ENCODE measurements at regions not wholly inside any gene's neighbourhood (a gene's known extent, or its start where the extent isn't known, plus 50 kb on each side); places are given as distances from the start of the nearest gene placed in this dataset.

DNA sequence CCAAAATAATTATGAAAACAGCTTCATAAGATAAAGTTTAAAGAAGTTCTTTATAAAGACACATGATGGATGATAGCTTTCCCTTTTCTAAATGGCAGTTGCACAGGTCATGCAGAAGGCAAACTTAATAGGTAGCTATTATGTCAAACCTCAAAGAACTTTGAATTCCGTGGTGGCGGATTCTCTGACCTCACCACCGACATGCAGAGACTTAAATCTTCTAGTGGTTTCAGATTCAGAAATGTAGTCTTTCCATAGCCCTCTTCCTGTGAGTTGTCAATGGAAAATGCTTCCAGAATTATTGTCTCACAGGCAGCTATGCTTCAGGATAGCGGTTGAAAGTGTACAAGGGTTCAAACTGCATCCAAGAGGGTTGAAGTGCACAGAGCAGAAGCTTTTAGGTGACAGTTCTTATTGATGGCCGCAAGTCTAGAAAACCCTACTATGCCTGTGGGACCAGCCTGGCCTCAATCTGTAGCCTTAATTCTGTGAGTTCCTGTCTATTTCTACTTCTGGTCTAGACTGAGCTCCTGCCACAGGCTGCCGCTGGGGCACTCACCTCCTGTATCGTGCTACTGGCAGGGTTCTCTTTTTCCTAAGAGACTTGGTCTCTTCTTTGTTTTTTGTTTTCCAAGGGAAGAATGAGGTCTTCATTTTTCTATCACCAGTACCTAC, 117.0 kb upstream of the ERRFI1 start:
- TF ChIP-seq, protein P1, sequence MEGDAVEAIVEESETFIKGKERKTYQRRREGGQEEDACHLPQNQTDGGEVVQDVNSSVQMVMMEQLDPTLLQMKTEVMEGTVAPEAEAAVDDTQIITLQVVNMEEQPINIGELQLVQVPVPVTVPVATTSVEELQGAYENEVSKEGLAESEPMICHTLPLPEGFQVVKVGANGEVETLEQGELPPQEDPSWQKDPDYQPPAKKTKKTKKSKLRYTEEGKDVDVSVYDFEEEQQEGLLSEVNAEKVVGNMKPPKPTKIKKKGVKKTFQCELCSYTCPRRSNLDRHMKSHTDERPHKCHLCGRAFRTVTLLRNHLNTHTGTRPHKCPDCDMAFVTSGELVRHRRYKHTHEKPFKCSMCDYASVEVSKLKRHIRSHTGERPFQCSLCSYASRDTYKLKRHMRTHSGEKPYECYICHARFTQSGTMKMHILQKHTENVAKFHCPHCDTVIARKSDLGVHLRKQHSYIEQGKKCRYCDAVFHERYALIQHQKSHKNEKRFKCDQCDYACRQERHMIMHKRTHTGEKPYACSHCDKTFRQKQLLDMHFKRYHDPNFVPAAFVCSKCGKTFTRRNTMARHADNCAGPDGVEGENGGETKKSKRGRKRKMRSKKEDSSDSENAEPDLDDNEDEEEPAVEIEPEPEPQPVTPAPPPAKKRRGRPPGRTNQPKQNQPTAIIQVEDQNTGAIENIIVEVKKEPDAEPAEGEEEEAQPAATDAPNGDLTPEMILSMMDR (IDR thresholded peaks at IDR 0.05; ENCODE audit: poor library complexity): no peak
- TF ChIP-seq EZH2 (IDR thresholded peaks at IDR 0.05; ENCODE audit: borderline replicate concordance): no peak

Measured in hepatocyte (in vitro differentiated cells).